ENCODE measurements at regions not wholly inside any gene's neighbourhood (a gene's known extent, or its start where the extent isn't known, plus 50 kb on each side); places are given as distances from the start of the nearest gene placed in this dataset.
A peak's percentile ranks its signal among the peaks of the same experiment; 100 is the strongest.

DNA sequence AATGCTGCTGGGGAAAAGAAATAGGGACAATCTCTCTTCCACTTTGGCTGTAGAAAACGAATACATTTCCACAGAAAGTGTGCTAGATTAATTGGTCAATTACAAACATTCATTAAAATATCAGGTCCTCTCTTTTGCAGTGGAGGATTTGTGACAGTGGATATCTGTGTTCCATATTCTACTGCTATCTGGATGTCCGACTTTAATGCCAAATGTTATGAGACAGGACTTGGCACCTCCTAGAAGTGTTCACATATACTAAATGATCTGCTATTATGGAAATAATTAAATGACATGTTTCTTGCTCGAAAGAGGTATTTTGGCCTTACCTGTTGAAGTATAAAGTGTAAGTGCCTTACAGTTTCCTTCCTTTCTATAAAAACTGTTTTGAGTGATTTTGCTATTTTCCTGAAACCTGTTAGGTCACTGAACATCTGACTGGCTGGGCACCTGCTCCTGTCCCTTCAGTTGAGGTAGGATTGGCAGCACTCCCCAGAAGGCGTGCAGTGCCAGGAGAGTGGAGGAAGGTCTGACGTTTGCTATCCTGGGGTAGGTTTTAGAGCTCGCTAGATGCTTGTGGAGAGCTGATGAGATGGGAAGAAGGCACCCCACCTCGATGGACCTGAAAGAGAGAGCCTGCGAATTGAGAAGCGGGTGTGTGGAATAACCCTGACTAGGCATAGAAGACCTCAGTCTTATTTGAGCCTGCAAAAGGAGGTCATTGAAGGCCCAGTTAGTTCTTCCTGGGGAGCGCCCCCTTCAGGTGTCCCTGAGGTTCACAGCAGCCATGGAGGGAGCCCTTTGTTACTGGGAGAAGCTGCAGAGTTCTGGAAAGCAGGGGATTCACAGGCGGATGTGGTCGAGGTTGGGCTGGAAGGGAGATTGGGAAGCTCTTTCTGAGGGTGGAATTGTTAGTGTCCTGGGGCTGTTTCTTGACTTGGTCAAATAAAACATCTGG, 159.4 kb upstream of the ZNF267 start:
- peaks cover 0 to 4% of the 10 kb centered on the region in 2 experiments for H3K36me3 ChIP-seq (replicated peaks in 1 of 2; ENCODE audit: control insufficient read depth in 1 of 2, insufficient read depth in 2 of 2, low read length in 1 of 2)
- no peaks in the 10 kb centered on the region for H3K9me2 ChIP-seq
- no peak for TF ChIP-seq YY1 (IDR thresholded peaks at IDR 0.05; ENCODE audit: low read depth)
- TF ChIP-seq TEAD4 (IDR thresholded peaks at IDR 0.05; ENCODE audit: borderline replicate concordance, insufficient read depth) = no peak
- TF ChIP-seq, protein P1, sequence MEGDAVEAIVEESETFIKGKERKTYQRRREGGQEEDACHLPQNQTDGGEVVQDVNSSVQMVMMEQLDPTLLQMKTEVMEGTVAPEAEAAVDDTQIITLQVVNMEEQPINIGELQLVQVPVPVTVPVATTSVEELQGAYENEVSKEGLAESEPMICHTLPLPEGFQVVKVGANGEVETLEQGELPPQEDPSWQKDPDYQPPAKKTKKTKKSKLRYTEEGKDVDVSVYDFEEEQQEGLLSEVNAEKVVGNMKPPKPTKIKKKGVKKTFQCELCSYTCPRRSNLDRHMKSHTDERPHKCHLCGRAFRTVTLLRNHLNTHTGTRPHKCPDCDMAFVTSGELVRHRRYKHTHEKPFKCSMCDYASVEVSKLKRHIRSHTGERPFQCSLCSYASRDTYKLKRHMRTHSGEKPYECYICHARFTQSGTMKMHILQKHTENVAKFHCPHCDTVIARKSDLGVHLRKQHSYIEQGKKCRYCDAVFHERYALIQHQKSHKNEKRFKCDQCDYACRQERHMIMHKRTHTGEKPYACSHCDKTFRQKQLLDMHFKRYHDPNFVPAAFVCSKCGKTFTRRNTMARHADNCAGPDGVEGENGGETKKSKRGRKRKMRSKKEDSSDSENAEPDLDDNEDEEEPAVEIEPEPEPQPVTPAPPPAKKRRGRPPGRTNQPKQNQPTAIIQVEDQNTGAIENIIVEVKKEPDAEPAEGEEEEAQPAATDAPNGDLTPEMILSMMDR (IDR thresholded peaks at IDR 0.05) = peak; percentile 55
- TF ChIP-seq SMC3 (IDR thresholded peaks at IDR 0.05; ENCODE audit: low read depth, low read length) = no peak
- no peak for TF ChIP-seq MXI1 (IDR thresholded peaks at IDR 0.05; ENCODE audit: low read depth, low read length)
- peaks cover 5% of the 10 kb centered on the region for H3F3A ChIP-seq (replicated peaks; ENCODE audit: insufficient read depth)
- peak overlapping the region; percentile 98 for H2AFZ ChIP-seq (ENCODE audit: low read depth)
- peak overlapping the region; percentile 99 for H3K9ac ChIP-seq
- ChIA-PET POLR2A (interaction anchor here (0.9 to 2.9 kb wide), 5 partner anchors 13 to 597 kb away, joined by 3 to 25 read pairs (median 3); partner anchors contain the start of genes KAT8 and RUSF1), CTCF (interaction anchor here (0.6 to 6.5 kb wide), 12 partner anchors 8 to 256 kb away, joined by 3 to 30 read pairs (median 4); partner anchors contain the start of gene ARMC5)
- peaks cover 42% of the 10 kb centered on the region for H3K79me2 ChIP-seq (ENCODE audit: insufficient read depth)
- WGBS (ENCODE audit: low lambda C conversion rate) = 41% methylated on average over 11 of the region's 12 CpGs
- peak overlapping the region; percentile 98 for H3K27ac ChIP-seq (ENCODE audit: low read depth in 2 of 2, low read length in 1 of 2)
- H3K4me2 ChIP-seq = peak overlapping the region; percentile 80
- DNase-seq = peak; percentile 60
- no peaks in the 10 kb centered on the region for H4K20me1 ChIP-seq (ENCODE audit: insufficient read depth)
- peaks cover 0 to 22% of the 10 kb centered on the region in 2 experiments; a peak in 2 of 4 replicates for H3K4me1 ChIP-seq (ENCODE audit: control insufficient read depth in 1 of 2, insufficient read depth in 2 of 2, low read depth in 1 of 2, low read length in 1 of 2)
- peak overlapping the region; percentile 91 to 100 for H3K4me3 ChIP-seq (ENCODE audit: low read depth in 2 of 2, low read length in 1 of 2)
- no peaks in the 10 kb centered on the region for H3K9me3 ChIP-seq
- no peaks in the 10 kb centered on the region for H3K27me3 ChIP-seq (ENCODE audit: insufficient read depth)

DNA sequence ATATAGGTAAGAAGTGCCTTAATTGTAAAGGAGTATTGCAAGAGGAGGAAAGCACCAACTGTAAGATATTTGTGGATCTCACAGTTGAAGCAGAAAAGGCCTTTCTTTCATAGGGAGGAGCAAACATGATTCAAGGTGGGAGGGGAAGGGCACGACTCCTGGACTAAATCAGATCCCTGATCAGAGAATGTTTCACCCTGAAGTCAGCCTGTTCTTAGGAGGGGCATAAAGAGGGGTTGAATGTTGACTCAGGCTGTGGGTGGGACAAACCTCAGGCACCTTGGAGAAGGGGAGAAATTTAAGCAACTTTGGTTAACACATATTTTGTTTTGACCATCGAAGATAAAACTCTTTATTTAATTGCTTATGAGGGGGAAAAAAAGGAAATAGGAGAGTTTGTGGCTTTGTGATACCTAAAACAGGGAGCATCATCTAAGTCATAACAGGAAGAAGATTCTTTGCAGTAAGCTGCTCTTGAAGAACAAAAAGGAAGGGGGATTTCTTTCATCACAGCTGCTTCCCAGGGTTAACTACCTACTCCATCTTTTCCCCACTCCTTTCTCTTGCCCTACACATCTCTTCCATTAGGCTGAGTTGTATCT, 158.6 kb upstream of the ZNF267 start:
- Histone ChIP-seq H3K27me3 (ENCODE audit: insufficient read depth) (no peaks in the 10 kb centered on the region), H3K36me3 (replicated peaks in 1 of 2; ENCODE audit: control insufficient read depth in 1 of 2, insufficient read depth in 2 of 2, low read length in 1 of 2) (peaks cover 0 to 4% of the 10 kb centered on the region in 2 experiments), H3K9me3 (no peaks in the 10 kb centered on the region), H3K27ac (ENCODE audit: low read depth in 2 of 2, low read length in 1 of 2) (peak overlapping the region in 1 of 2 experiments; percentile 40; a peak in 1 of 4 replicates), H4K20me1 (ENCODE audit: insufficient read depth) (no peaks in the 10 kb centered on the region), H3K9ac (no peak overlapping the region), H3K4me2 (peak overlapping the region; percentile 80), H3K4me3 (ENCODE audit: low read depth in 2 of 2, low read length in 1 of 2) (peak overlapping the region; percentile 91 to 100; a peak in 2 of 4 replicates), H2AFZ (ENCODE audit: low read depth) (no peak overlapping the region), H3K4me1 (ENCODE audit: control insufficient read depth in 1 of 2, insufficient read depth in 2 of 2, low read depth in 1 of 2, low read length in 1 of 2) (peaks cover 0 to 22% of the 10 kb centered on the region in 2 experiments; a peak in 2 of 4 replicates), H3K9me2 (no peaks in the 10 kb centered on the region), H3F3A (replicated peaks; ENCODE audit: insufficient read depth) (peaks cover 5% of the 10 kb centered on the region), H3K79me2 (ENCODE audit: insufficient read depth) (peaks cover 42% of the 10 kb centered on the region)
- no peak for DNase-seq
- POLR2A ChIA-PET = interaction anchor here (2.9 kb wide), 1 partner anchor 14 kb away, joined by 25 read pairs; no protein-coding TSS in a partner anchor
- CTCF ChIA-PET = interaction anchor here (0.6 to 2.4 kb wide), 9 partner anchors 8 to 255 kb away, joined by 3 to 10 read pairs (median 3); partner anchors contain the start of gene ARMC5
- TF ChIP-seq NFIC (IDR thresholded peaks at IDR 0.05; ENCODE audit: borderline replicate concordance) (no peak), SIN3A (IDR thresholded peaks at IDR 0.05; ENCODE audit: borderline replicate concordance, low read depth, low read length) (no peak), RAD21 (IDR thresholded peaks at IDR 0.05; ENCODE audit: low read length) (no peak)
- WGBS (ENCODE audit: low lambda C conversion rate) = 50% methylated on average over 2 of the region's 2 CpGs
